A549 (cell line): ENCODE measurements at regions not wholly inside any gene's neighbourhood (a gene's known extent, or its start where the extent isn't known, plus 50 kb on each side); places are given as distances from the start of the nearest gene placed in this dataset.

Experiments used
- CBX8 ChIP-seq: fragments of 200-600 bp; sonication (generic); IDR thresholded peaks from 2 replicates; pipeline ENCODE4 v1.6.1; 2016
- CHD2 ChIP-seq: fragments of 150-350 bp; IDR thresholded peaks from 2 replicates; pipeline ENCODE4 v1.6.1; 2014; ENCODE audit warnings: low read length; ENCODE audit not compliant: partially characterized antibody
- CTCF ChIP-seq: fragments of >200 bp; sonication (Bioruptor Twin); formaldehyde crosslinking; IDR thresholded peaks from 3 replicates; pipeline ENCODE4 v1.5.1; 2016
- ELK1 ChIP-seq: fragments of 150-350 bp; IDR thresholded peaks from 2 replicates; pipeline ENCODE4 v1.6.1; 2014; ENCODE audit warnings: low read depth, mild to moderate bottlenecking, low read length
- EP300 ChIP-seq, 2 experiments: fragments of >200 bp; sonication (Bioruptor Twin); formaldehyde crosslinking; IDR thresholded peaks; 2 replicates in 1 of 2; 3 replicates in 1 of 2; pipeline ENCODE4 v1.6.1; 2016 to 2017
- FOSL2 ChIP-seq, 2 experiments: fragments of 450-650 bp in 1 of 2; fragments of >200 bp in 1 of 2; sonication (Bioruptor Twin) in 1 of 2; formaldehyde crosslinking; IDR thresholded peaks; 2 replicates each; pipeline versions ENCODE4 v1.5.0 to v1.6.1; 2016 to 2020; ENCODE audit warnings: mild to moderate bottlenecking in 1 of 2, moderate library complexity in 1 of 2
- KDM1A ChIP-seq: fragments of 200-600 bp; sonication (generic); IDR thresholded peaks from 2 replicates; pipeline ENCODE4 v1.6.1; 2016; ENCODE audit warnings: low read depth, mild to moderate bottlenecking
- MAX ChIP-seq: IDR thresholded peaks from 2 replicates; pipeline ENCODE4 v1.6.1; 2012
- MYC ChIP-seq: IDR thresholded peaks from 2 replicates; pipeline ENCODE4 v1.6.1; 2012; ENCODE audit warnings: mild to moderate bottlenecking, inconsistent platforms, low read length, improper control_type of control experiment, borderline replicate concordance
- USF2 ChIP-seq: fragments of 450-650 bp; IDR thresholded peaks from 2 replicates; pipeline ENCODE4 v1.6.1; 2014; ENCODE audit warnings: antibody characterized with exemption

- no peak for TF ChIP-seq MAX
- no peak for TF ChIP-seq CTCF
- no peak for TF ChIP-seq CHD2
- no peak for TF ChIP-seq KDM1A
- no peak for TF ChIP-seq ELK1
- TF ChIP-seq EP300 (IDR thresholded peaks at IDR 0.05), result no peak
- no peak for TF ChIP-seq MYC
- no peak for TF ChIP-seq USF2
- no peak for TF ChIP-seq CBX8
- no peak for TF ChIP-seq FOSL2 (IDR thresholded peaks at IDR 0.05)
- no peak for TF ChIP-seq FOSL2 (CRISPR knock-in tag; IDR thresholded peaks at IDR 0.05)
Observed at GRCh38 chr13:46953331-46953730, 56.5 kb upstream of the HTR2A start.
